ENCODE measurements at regions not wholly inside any gene's neighbourhood (a gene's known extent, or its start where the extent isn't known, plus 50 kb on each side); places are given as distances from the start of the nearest gene placed in this dataset.

- TF ChIP-seq, protein P1, sequence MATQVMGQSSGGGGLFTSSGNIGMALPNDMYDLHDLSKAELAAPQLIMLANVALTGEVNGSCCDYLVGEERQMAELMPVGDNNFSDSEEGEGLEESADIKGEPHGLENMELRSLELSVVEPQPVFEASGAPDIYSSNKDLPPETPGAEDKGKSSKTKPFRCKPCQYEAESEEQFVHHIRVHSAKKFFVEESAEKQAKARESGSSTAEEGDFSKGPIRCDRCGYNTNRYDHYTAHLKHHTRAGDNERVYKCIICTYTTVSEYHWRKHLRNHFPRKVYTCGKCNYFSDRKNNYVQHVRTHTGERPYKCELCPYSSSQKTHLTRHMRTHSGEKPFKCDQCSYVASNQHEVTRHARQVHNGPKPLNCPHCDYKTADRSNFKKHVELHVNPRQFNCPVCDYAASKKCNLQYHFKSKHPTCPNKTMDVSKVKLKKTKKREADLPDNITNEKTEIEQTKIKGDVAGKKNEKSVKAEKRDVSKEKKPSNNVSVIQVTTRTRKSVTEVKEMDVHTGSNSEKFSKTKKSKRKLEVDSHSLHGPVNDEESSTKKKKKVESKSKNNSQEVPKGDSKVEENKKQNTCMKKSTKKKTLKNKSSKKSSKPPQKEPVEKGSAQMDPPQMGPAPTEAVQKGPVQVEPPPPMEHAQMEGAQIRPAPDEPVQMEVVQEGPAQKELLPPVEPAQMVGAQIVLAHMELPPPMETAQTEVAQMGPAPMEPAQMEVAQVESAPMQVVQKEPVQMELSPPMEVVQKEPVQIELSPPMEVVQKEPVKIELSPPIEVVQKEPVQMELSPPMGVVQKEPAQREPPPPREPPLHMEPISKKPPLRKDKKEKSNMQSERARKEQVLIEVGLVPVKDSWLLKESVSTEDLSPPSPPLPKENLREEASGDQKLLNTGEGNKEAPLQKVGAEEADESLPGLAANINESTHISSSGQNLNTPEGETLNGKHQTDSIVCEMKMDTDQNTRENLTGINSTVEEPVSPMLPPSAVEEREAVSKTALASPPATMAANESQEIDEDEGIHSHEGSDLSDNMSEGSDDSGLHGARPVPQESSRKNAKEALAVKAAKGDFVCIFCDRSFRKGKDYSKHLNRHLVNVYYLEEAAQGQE (IDR thresholded peaks at IDR 0.05): no peak
- no peak for TF ChIP-seq HNF4A (conservative IDR thresholded peaks at IDR 0.05)
Measured at GRCh38 chr14:96630281-96630680, 128.1 kb downstream of the PAPOLA start (continued).

GRCh38 chr14:96631030-96631429, 128.8 kb downstream of the PAPOLA start:
- H3K36me3 ChIP-seq (ENCODE audit: control insufficient read depth in 4 of 4, insufficient read depth in 3 of 4, low read depth in 1 of 4, low read length in 3 of 4): no peaks in the 10 kb centered on the region
- no peak overlapping the region for H3K4me3 ChIP-seq (ENCODE audit: low read depth in 1 of 3, low read length in 3 of 3)
- H3K9me3 ChIP-seq (ENCODE audit: control insufficient read depth in 4 of 4, low read length in 3 of 4): peaks cover 0 to 6% (median 0%) of the 10 kb centered on the region in 4 donors
- H3K27me3 ChIP-seq (ENCODE audit: control insufficient read depth in 4 of 4, insufficient read depth in 4 of 4, low read length in 3 of 4): no peaks in the 10 kb centered on the region
- H3K27ac ChIP-seq (ENCODE audit: low read depth in 1 of 2, low read length in 2 of 2): no peak overlapping the region
- no peak overlapping the region for H3K9ac ChIP-seq (ENCODE audit: low read depth in 1 of 2, low read length in 2 of 2)
- no peaks in the 10 kb centered on the region for H3K4me1 ChIP-seq (ENCODE audit: control insufficient read depth in 4 of 4, insufficient read depth in 4 of 4, low read length in 3 of 4)
- DNase-seq (ENCODE audit: low spot score): peak; percentile 22
- WGBS: 94% methylated on average over 5 of the region's 5 CpGs
- TF ChIP-seq YY1 (IDR thresholded peaks at IDR 0.05) (no peak), FOXA2 (IDR thresholded peaks at IDR 0.05) (no peak), RXRA (IDR thresholded peaks at IDR 0.05) (no peak), RAD21 (IDR thresholded peaks at IDR 0.05) (no peak), HNF4G (IDR thresholded peaks at IDR 0.05) (no peak), HNF4A (conservative IDR thresholded peaks at IDR 0.05) (no peak), EGR1 (IDR thresholded peaks at IDR 0.05; ENCODE audit: low read depth in 2 of 2) (no peak), SP1 (IDR thresholded peaks at IDR 0.05) (no peak), ATF3 (IDR thresholded peaks at IDR 0.05) (no peak), NR2F2 (IDR thresholded peaks at IDR 0.05) (no peak), GABPA (IDR thresholded peaks at IDR 0.05 in 1 of 2, conservative IDR thresholded peaks at IDR 0.05 in 1 of 2) (no peak), JUND (IDR thresholded peaks at IDR 0.05) (no peak), FOXA1 (IDR thresholded peaks at IDR 0.05) (no peak), TAF1 (conservative IDR thresholded peaks at IDR 0.05) (no peak)
- TF ChIP-seq, protein P2, sequence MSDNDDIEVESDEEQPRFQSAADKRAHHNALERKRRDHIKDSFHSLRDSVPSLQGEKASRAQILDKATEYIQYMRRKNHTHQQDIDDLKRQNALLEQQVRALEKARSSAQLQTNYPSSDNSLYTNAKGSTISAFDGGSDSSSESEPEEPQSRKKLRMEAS (IDR thresholded peaks at IDR 0.05): no peak
- TF ChIP-seq, protein P3, sequence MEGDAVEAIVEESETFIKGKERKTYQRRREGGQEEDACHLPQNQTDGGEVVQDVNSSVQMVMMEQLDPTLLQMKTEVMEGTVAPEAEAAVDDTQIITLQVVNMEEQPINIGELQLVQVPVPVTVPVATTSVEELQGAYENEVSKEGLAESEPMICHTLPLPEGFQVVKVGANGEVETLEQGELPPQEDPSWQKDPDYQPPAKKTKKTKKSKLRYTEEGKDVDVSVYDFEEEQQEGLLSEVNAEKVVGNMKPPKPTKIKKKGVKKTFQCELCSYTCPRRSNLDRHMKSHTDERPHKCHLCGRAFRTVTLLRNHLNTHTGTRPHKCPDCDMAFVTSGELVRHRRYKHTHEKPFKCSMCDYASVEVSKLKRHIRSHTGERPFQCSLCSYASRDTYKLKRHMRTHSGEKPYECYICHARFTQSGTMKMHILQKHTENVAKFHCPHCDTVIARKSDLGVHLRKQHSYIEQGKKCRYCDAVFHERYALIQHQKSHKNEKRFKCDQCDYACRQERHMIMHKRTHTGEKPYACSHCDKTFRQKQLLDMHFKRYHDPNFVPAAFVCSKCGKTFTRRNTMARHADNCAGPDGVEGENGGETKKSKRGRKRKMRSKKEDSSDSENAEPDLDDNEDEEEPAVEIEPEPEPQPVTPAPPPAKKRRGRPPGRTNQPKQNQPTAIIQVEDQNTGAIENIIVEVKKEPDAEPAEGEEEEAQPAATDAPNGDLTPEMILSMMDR (IDR thresholded peaks at IDR 0.05; ENCODE audit: low read depth, low read length, missing input control): no peak
- TF ChIP-seq, protein P4, sequence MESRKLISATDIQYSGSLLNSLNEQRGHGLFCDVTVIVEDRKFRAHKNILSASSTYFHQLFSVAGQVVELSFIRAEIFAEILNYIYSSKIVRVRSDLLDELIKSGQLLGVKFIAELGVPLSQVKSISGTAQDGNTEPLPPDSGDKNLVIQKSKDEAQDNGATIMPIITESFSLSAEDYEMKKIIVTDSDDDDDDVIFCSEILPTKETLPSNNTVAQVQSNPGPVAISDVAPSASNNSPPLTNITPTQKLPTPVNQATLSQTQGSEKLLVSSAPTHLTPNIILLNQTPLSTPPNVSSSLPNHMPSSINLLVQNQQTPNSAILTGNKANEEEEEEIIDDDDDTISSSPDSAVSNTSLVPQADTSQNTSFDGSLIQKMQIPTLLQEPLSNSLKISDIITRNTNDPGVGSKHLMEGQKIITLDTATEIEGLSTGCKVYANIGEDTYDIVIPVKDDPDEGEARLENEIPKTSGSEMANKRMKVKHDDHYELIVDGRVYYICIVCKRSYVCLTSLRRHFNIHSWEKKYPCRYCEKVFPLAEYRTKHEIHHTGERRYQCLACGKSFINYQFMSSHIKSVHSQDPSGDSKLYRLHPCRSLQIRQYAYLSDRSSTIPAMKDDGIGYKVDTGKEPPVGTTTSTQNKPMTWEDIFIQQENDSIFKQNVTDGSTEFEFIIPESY (IDR thresholded peaks at IDR 0.05): no peak
- TF ChIP-seq, protein P1 (IDR thresholded peaks at IDR 0.05): no peak
